ENCODE measurements at regions not wholly inside any gene's neighbourhood (a gene's known extent, or its start where the extent isn't known, plus 50 kb on each side); places are given as distances from the start of the nearest gene placed in this dataset.

GRCh38 chr2:238774071-238774470 lies 73.8 kb upstream of the TWIST2 start:
- TF ChIP-seq CTCF (IDR thresholded peaks at IDR 0.05): no peak
- no peak for TF ChIP-seq POLR2A (IDR thresholded peaks at IDR 0.05)

Measured in uterus (tissue), 2 donors.